Epithelial cell of esophagus (primary cell): ENCODE measurements at regions not wholly inside any gene's neighbourhood (a gene's known extent, or its start where the extent isn't known, plus 50 kb on each side); places are given as distances from the start of the nearest gene placed in this dataset.
"Not testable (repeated sequence)": the region's sequence is repeated elsewhere in the genome, so short reads cannot be mapped to it uniquely, and the experiment has no call there.

Experiments
- DNase-seq: peaks from one replicate; pipeline ENCODE4 v3.0.0; 2010; ENCODE audit warnings: low read depth
- H3K4me3 ChIP-seq: 2 replicates; pipeline ENCODE4 v1.5.1; 2011; ENCODE audit warnings: mild to moderate bottlenecking, low read length, control low read depth
- CTCF ChIP-seq: IDR thresholded peaks from 2 replicates; pipeline ENCODE4 v1.5.1; 2011; ENCODE audit warnings: low read depth, mild to moderate bottlenecking, low read length, control low read depth, inconsistent platforms; ENCODE audit not compliant: insufficient read depth; ENCODE audit errors: missing control alignments

- DNase-seq = no peak
- TF ChIP-seq CTCF = no peak
- H3K4me3 ChIP-seq = no peak overlapping the region
Measured at GRCh38 chr20:19841740-19842139, 83.7 kb downstream of the RIN2 start.

GRCh38 chr20:19844850-19845249 lies 86.8 kb downstream of the RIN2 start:
- DNase-seq, H3K4me3 ChIP-seq: not testable (repeated sequence)

- no peak overlapping the region for H3K4me3 ChIP-seq
- DNase-seq = no peak
- TF ChIP-seq CTCF = no peak
Measured at GRCh38 chr20:19847383-19847782, 89.3 kb downstream of the RIN2 start.

- no peak for TF ChIP-seq CTCF
- no peak for DNase-seq
- H3K4me3 ChIP-seq = no peak overlapping the region
Measured at GRCh38 chr20:19849341-19850197, 91.5 kb downstream of the RIN2 start.

GRCh38 chr20:19850198-19850533 lies 92.1 kb downstream of the RIN2 start:
- DNase-seq = no peak
- TF ChIP-seq CTCF = no peak
- H3K4me3 ChIP-seq = no peak overlapping the region

- H3K4me3 ChIP-seq = no peak overlapping the region
- TF ChIP-seq CTCF = no peak
Measured at GRCh38 chr20:19851861-19852260, 93.8 kb downstream of the RIN2 start.

GRCh38 chr20:19855416-19855815 lies 97.4 kb downstream of the RIN2 start:
- no peak overlapping the region for H3K4me3 ChIP-seq
- DNase-seq = no peak

More at GRCh38 chr20:19851861-19852260, 93.8 kb downstream of the RIN2 start:
- DNase-seq = no peak

More at GRCh38 chr20:19855416-19855815, 97.4 kb downstream of the RIN2 start:
- no peak for TF ChIP-seq CTCF
